ENCODE measurements at regions not wholly inside any gene's neighbourhood (a gene's known extent, or its start where the extent isn't known, plus 50 kb on each side); places are given as distances from the start of the nearest gene placed in this dataset.

- TF ChIP-seq CTCF (conservative IDR thresholded peaks at IDR 0.05; ENCODE audit: low read depth, low read length): no peak
- DNase-seq (ENCODE audit: low read depth): no peak
- no peak overlapping the region for H3K4me3 ChIP-seq (ENCODE audit: low read depth, low read length)
Observed at GRCh38 chr5:122638581-122638980, 136.3 kb upstream of the SNX2 start.

GRCh38 chr5:122639033-122639432 is 135.8 kb upstream of the SNX2 start:
- no peak for TF ChIP-seq CTCF (conservative IDR thresholded peaks at IDR 0.05; ENCODE audit: low read depth, low read length)
- DNase-seq (ENCODE audit: low read depth): no peak
- no peak overlapping the region for H3K4me3 ChIP-seq (ENCODE audit: low read depth, low read length)

GRCh38 chr5:122639864-122640263 is 135.0 kb upstream of the SNX2 start:
- no peak for DNase-seq (ENCODE audit: low read depth)
- H3K4me3 ChIP-seq (ENCODE audit: low read depth, low read length): no peak overlapping the region
- TF ChIP-seq CTCF (conservative IDR thresholded peaks at IDR 0.05; ENCODE audit: low read depth, low read length): no peak

- no peak for DNase-seq (ENCODE audit: low read depth)
- no peak overlapping the region for H3K4me3 ChIP-seq (ENCODE audit: low read depth, low read length)
- TF ChIP-seq CTCF (conservative IDR thresholded peaks at IDR 0.05; ENCODE audit: low read depth, low read length): no peak
Observed at GRCh38 chr5:122649080-122649479, 125.8 kb upstream of the SNX2 start.

GRCh38 chr5:122653087-122654017 is 121.5 kb upstream of the SNX2 start:
- no peak overlapping the region for H3K4me3 ChIP-seq (ENCODE audit: low read depth, low read length)
- no peak for DNase-seq (ENCODE audit: low read depth)
- TF ChIP-seq CTCF (conservative IDR thresholded peaks at IDR 0.05; ENCODE audit: low read depth, low read length): no peak

GRCh38 chr5:122656160-122656559 is 118.7 kb upstream of the SNX2 start:
- no peak for TF ChIP-seq CTCF (conservative IDR thresholded peaks at IDR 0.05; ENCODE audit: low read depth, low read length)
- H3K4me3 ChIP-seq (ENCODE audit: low read depth, low read length): no peak overlapping the region
- no peak for DNase-seq (ENCODE audit: low read depth)

- DNase-seq (ENCODE audit: low read depth): no peak
- TF ChIP-seq CTCF (conservative IDR thresholded peaks at IDR 0.05; ENCODE audit: low read depth, low read length): no peak
- no peak overlapping the region for H3K4me3 ChIP-seq (ENCODE audit: low read depth, low read length)
Observed at GRCh38 chr5:122656577-122656976, 118.3 kb upstream of the SNX2 start.

Data from epithelial cell of proximal tubule (primary cell).